ENCODE measurements at regions not wholly inside any gene's neighbourhood (a gene's known extent, or its start where the extent isn't known, plus 50 kb on each side); places are given as distances from the start of the nearest gene placed in this dataset.

- no peak for TF ChIP-seq CTCF (IDR thresholded peaks at IDR 0.05)
- Histone ChIP-seq H3K36me3 (no peaks in the 10 kb centered on the region), H3K4me3 (no peak overlapping the region), H3K9me3 (no peaks in the 10 kb centered on the region), H3K4me1 (ENCODE audit: control insufficient read depth in 1 of 2, low read depth in 2 of 2) (no peaks in the 10 kb centered on the region), H3K27ac (no peak overlapping the region), H3K27me3 (replicated peaks; ENCODE audit: insufficient read depth) (no peaks in the 10 kb centered on the region)
- DNase-seq (ENCODE audit: low spot score), result no peak
- ATAC-seq (ENCODE audit: insufficient number of reproducible peaks, low FRiP score, low read depth), result no peak
Measured at GRCh38 chr12:126346087-126346486, 1280.9 kb downstream of the AACS start.

GRCh38 chr12:126347421-126347820 lies 1282.2 kb downstream of the AACS start:
- ATAC-seq (ENCODE audit: insufficient number of reproducible peaks, low FRiP score, low read depth) (no peak), DNase-seq (ENCODE audit: low spot score) (no peak)
- H3K9me3 ChIP-seq, result no peaks in the 10 kb centered on the region
- no peaks in the 10 kb centered on the region for H3K27me3 ChIP-seq (replicated peaks; ENCODE audit: insufficient read depth)
- no peak overlapping the region for H3K27ac ChIP-seq
- no peak for TF ChIP-seq CTCF (IDR thresholded peaks at IDR 0.05)
- no peaks in the 10 kb centered on the region for H3K36me3 ChIP-seq
- no peak overlapping the region for H3K4me3 ChIP-seq
- H3K4me1 ChIP-seq (ENCODE audit: control insufficient read depth in 1 of 2, low read depth in 2 of 2), result no peaks in the 10 kb centered on the region

- DNase-seq (ENCODE audit: low spot score) (no peak), ATAC-seq (ENCODE audit: insufficient number of reproducible peaks, low FRiP score, low read depth) (no peak)
- no peak for TF ChIP-seq CTCF (IDR thresholded peaks at IDR 0.05)
- Histone ChIP-seq H3K9me3 (no peaks in the 10 kb centered on the region), H3K4me1 (ENCODE audit: control insufficient read depth in 1 of 2, low read depth in 2 of 2) (no peaks in the 10 kb centered on the region), H3K36me3 (no peaks in the 10 kb centered on the region), H3K4me3 (no peak overlapping the region), H3K27me3 (replicated peaks; ENCODE audit: insufficient read depth) (no peaks in the 10 kb centered on the region), H3K27ac (no peak overlapping the region)
Measured at GRCh38 chr12:126349383-126349782, 1284.1 kb downstream of the AACS start.

GRCh38 chr12:126353604-126354003 lies 1288.4 kb downstream of the AACS start:
- no peak overlapping the region for H3K4me3 ChIP-seq
- no peaks in the 10 kb centered on the region for H3K4me1 ChIP-seq (ENCODE audit: control insufficient read depth in 1 of 2, low read depth in 2 of 2)
- H3K27ac ChIP-seq, result no peak overlapping the region
- ATAC-seq (ENCODE audit: insufficient number of reproducible peaks, low FRiP score, low read depth) (no peak), DNase-seq (ENCODE audit: low spot score) (no peak)
- TF ChIP-seq CTCF (IDR thresholded peaks at IDR 0.05), result no peak
- H3K9me3 ChIP-seq, result no peaks in the 10 kb centered on the region
- H3K36me3 ChIP-seq, result no peaks in the 10 kb centered on the region
- H3K27me3 ChIP-seq (replicated peaks; ENCODE audit: insufficient read depth), result no peaks in the 10 kb centered on the region

GRCh38 chr12:126354633-126355032 lies 1289.4 kb downstream of the AACS start:
- ATAC-seq (ENCODE audit: insufficient number of reproducible peaks, low FRiP score, low read depth), result no peak
- Histone ChIP-seq H3K4me1 (ENCODE audit: control insufficient read depth in 1 of 2, low read depth in 2 of 2) (no peaks in the 10 kb centered on the region), H3K4me3 (no peak overlapping the region), H3K27me3 (replicated peaks; ENCODE audit: insufficient read depth) (no peaks in the 10 kb centered on the region), H3K27ac (no peak overlapping the region), H3K36me3 (no peaks in the 10 kb centered on the region), H3K9me3 (no peaks in the 10 kb centered on the region)
- TF ChIP-seq CTCF (IDR thresholded peaks at IDR 0.05), result no peak
- DNase-seq (ENCODE audit: low spot score), result no peak
